ENCODE measurements at regions not wholly inside any gene's neighbourhood (a gene's known extent, or its start where the extent isn't known, plus 50 kb on each side); places are given as distances from the start of the nearest gene placed in this dataset.

- TF ChIP-seq CTCF (IDR thresholded peaks at IDR 0.05), result no peak
- no peak for TF ChIP-seq POLR2A (IDR thresholded peaks at IDR 0.05)
Observed at GRCh38 chr1:192445241-192445640, 128.4 kb downstream of the RGS21 start.

Data from Peyer's patch (tissue), 4 donors.